ENCODE measurements at regions not wholly inside any gene's neighbourhood (a gene's known extent, or its start where the extent isn't known, plus 50 kb on each side); places are given as distances from the start of the nearest gene placed in this dataset.

GRCh38 chr2:118290411-118291250 is 202.4 kb downstream of the INSIG2 start:
- no peak for DNase-seq (ENCODE audit: low read depth in 3 of 3)

- no peak for DNase-seq (ENCODE audit: low read depth in 3 of 3)
Measured at GRCh38 chr2:118279005-118279404, 190.7 kb downstream of the INSIG2 start.

GRCh38 chr2:118278046-118278445 is 189.8 kb downstream of the INSIG2 start:
- DNase-seq (ENCODE audit: low read depth in 3 of 3): no peak

GRCh38 chr2:118274841-118275510 is 186.7 kb downstream of the INSIG2 start:
- DNase-seq (ENCODE audit: low read depth in 3 of 3): no peak

GRCh38 chr2:118272391-118272790 is 184.1 kb downstream of the INSIG2 start:
- no peak for DNase-seq (ENCODE audit: low read depth in 3 of 3)

GRCh38 chr2:118269408-118270051 is 181.3 kb downstream of the INSIG2 start:
- DNase-seq (ENCODE audit: low read depth in 3 of 3): no peak

- no peak for DNase-seq (ENCODE audit: low read depth in 3 of 3)
Measured at GRCh38 chr2:118268268-118268667, 180.0 kb downstream of the INSIG2 start.

- no peak for DNase-seq (ENCODE audit: low read depth in 3 of 3)
Measured at GRCh38 chr2:118265873-118266455, 177.7 kb downstream of the INSIG2 start.

GRCh38 chr2:118264232-118264990 is 176.1 kb downstream of the INSIG2 start:
- DNase-seq (ENCODE audit: low read depth in 3 of 3): no peak

GRCh38 chr2:118257696-118258095 is 169.4 kb downstream of the INSIG2 start:
- no peak for DNase-seq (ENCODE audit: low read depth in 3 of 3)

- DNase-seq (ENCODE audit: low read depth in 3 of 3): no peak
Measured at GRCh38 chr2:118255771-118256372, 167.6 kb downstream of the INSIG2 start.

- no peak for DNase-seq (ENCODE audit: low read depth in 3 of 3)
Measured at GRCh38 chr2:118255301-118255700, 167.0 kb downstream of the INSIG2 start.

- DNase-seq (ENCODE audit: low read depth in 3 of 3): no peak
Measured at GRCh38 chr2:118254116-118254515, 165.8 kb downstream of the INSIG2 start.

GRCh38 chr2:118251427-118251826 is 163.2 kb downstream of the INSIG2 start:
- DNase-seq (ENCODE audit: low read depth in 3 of 3): no peak

GRCh38 chr2:118250463-118250862 is 162.2 kb downstream of the INSIG2 start:
- no peak for DNase-seq (ENCODE audit: low read depth in 3 of 3)

GRCh38 chr2:118250001-118250400 is 161.7 kb downstream of the INSIG2 start:
- no peak for DNase-seq (ENCODE audit: low read depth in 3 of 3)

- DNase-seq (ENCODE audit: low read depth in 3 of 3): no peak
Measured at GRCh38 chr2:118249531-118249930, 161.3 kb downstream of the INSIG2 start.

GRCh38 chr2:118246726-118247125 is 158.5 kb downstream of the INSIG2 start:
- no peak for DNase-seq (ENCODE audit: low read depth in 3 of 3)

GRCh38 chr2:118246079-118246478 is 157.8 kb downstream of the INSIG2 start:
- no peak for DNase-seq (ENCODE audit: low read depth in 3 of 3)

GRCh38 chr2:118244686-118245085 is 156.4 kb downstream of the INSIG2 start:
- no peak for DNase-seq (ENCODE audit: low read depth in 3 of 3)

GRCh38 chr2:118243031-118243430 is 154.8 kb downstream of the INSIG2 start:
- DNase-seq (ENCODE audit: low read depth in 3 of 3): no peak

Data from stimulated activated CD4-positive, alpha-beta T cell treated with anti-CD3 and anti-CD28 coated beads, TNF-alpha, amount 100 ng/mL, for 48 hours (primary cell).